ENCODE measurements at regions not wholly inside any gene's neighbourhood (a gene's known extent, or its start where the extent isn't known, plus 50 kb on each side); places are given as distances from the start of the nearest gene placed in this dataset.

DNA sequence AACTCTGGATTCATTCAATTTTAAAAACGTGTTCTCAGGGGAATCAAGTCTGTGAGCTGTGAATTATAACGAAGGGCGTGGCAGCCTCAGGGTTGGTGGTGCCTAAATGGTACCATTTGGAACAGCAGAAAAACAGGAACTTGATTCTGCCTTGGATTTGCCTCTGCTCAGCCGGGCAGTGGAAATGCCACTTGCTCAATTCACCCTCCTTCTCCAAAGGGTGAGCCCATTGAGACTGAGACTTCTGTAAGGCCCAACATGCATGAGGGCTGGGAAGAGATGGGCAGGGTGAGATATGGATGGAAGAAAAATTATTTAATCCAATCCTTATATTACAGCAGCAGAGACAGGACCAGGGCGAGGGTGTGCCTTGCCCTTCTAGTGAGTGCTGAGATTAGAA is 107.1 kb upstream of the HABP2 start:
- no peak for TF ChIP-seq SIN3A (IDR thresholded peaks at IDR 0.05; ENCODE audit: borderline replicate concordance, insufficient read depth, low read length)
- no peak for TF ChIP-seq TAF1 (IDR thresholded peaks at IDR 0.05; ENCODE audit: borderline replicate concordance, insufficient read depth, low read length)
- no peak for TF ChIP-seq POLR2AphosphoS5 (IDR thresholded peaks at IDR 0.05; ENCODE audit: low read depth, low read length)
- TF ChIP-seq, protein P1, sequence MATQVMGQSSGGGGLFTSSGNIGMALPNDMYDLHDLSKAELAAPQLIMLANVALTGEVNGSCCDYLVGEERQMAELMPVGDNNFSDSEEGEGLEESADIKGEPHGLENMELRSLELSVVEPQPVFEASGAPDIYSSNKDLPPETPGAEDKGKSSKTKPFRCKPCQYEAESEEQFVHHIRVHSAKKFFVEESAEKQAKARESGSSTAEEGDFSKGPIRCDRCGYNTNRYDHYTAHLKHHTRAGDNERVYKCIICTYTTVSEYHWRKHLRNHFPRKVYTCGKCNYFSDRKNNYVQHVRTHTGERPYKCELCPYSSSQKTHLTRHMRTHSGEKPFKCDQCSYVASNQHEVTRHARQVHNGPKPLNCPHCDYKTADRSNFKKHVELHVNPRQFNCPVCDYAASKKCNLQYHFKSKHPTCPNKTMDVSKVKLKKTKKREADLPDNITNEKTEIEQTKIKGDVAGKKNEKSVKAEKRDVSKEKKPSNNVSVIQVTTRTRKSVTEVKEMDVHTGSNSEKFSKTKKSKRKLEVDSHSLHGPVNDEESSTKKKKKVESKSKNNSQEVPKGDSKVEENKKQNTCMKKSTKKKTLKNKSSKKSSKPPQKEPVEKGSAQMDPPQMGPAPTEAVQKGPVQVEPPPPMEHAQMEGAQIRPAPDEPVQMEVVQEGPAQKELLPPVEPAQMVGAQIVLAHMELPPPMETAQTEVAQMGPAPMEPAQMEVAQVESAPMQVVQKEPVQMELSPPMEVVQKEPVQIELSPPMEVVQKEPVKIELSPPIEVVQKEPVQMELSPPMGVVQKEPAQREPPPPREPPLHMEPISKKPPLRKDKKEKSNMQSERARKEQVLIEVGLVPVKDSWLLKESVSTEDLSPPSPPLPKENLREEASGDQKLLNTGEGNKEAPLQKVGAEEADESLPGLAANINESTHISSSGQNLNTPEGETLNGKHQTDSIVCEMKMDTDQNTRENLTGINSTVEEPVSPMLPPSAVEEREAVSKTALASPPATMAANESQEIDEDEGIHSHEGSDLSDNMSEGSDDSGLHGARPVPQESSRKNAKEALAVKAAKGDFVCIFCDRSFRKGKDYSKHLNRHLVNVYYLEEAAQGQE (IDR thresholded peaks at IDR 0.05; ENCODE audit: insufficient read depth in 1 of 2, low read depth in 2 of 2, low read length in 2 of 2): no peak

All from PFSK-1 (cell line).